ENCODE measurements at regions not wholly inside any gene's neighbourhood (a gene's known extent, or its start where the extent isn't known, plus 50 kb on each side); places are given as distances from the start of the nearest gene placed in this dataset.
"Not testable (repeated sequence)": the region's sequence is repeated elsewhere in the genome, so short reads cannot be mapped to it uniquely, and the experiment has no call there.

DNA sequence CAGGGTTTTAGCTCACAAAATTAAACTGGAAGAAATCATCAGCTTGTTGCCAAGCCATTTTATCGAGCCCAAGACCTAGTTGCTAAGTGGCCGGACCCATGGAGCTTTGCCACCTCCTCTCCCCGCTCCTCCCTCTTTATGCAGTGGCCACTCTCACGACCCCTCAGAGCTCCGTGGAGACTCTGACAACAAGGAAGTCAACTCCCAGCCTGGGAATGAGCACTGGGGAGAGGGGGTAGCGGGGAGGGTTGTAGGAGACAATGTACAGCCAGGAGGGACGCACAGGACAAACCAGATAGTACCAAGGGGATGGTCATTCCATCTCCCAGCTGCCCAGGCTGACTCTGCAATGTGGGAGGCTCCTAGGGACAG lies 250.9 kb downstream of the SIPA1L2 start:
- DNase-seq, result no peak

DNA sequence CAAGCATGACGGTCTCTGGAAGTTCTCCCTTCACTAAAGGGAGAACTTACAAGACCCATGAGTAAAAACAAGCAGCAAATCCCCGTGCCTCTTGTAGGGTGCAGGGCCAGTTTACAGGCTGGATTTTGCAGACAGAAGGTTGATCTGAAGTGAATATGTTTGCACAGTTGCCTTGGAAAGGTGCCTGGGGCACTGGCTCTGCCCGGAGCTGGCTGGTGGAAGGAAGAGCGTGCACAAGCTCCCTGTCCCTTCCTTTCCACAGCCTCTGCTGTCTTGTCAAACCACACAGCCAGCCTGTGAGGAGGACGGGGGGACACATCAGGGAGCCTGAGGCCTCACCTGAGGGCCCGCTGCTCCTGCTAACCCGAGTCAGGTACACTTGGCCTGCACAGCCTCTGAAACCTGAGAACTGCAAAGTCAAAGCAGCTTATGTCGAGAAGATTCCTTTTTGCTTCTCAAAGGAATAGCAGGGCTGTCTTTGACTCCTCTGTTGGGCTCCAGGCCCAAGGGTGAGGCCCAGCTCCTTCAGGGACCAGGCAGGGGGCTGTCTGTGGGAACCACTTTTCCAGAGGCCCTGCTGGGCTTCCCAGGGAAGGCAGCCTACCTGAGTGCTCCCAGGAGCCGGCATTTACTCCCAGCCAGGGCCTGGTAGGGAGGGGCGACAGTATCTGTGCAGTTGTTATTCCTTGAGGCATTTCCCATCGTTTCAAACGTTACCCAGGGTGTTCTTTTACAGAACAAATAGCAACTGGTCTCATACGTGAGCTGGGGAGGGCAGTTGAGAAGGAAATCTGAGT lies 251.5 kb downstream of the SIPA1L2 start:
- DNase-seq, result no peak

DNA sequence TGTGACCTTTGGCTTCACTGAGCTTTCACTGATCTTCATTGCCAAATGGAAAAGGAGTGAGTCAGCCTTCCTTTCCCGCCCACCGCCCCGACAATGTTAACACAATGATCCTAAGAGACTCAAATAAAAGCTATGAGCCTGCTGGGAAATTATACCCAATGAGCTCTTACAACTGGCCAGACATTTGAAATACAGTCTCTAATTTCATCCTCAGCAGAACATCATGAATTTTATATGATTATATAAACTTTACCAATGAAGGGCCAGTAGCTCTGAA lies 252.5 kb downstream of the SIPA1L2 start:
- no peak for DNase-seq

DNA sequence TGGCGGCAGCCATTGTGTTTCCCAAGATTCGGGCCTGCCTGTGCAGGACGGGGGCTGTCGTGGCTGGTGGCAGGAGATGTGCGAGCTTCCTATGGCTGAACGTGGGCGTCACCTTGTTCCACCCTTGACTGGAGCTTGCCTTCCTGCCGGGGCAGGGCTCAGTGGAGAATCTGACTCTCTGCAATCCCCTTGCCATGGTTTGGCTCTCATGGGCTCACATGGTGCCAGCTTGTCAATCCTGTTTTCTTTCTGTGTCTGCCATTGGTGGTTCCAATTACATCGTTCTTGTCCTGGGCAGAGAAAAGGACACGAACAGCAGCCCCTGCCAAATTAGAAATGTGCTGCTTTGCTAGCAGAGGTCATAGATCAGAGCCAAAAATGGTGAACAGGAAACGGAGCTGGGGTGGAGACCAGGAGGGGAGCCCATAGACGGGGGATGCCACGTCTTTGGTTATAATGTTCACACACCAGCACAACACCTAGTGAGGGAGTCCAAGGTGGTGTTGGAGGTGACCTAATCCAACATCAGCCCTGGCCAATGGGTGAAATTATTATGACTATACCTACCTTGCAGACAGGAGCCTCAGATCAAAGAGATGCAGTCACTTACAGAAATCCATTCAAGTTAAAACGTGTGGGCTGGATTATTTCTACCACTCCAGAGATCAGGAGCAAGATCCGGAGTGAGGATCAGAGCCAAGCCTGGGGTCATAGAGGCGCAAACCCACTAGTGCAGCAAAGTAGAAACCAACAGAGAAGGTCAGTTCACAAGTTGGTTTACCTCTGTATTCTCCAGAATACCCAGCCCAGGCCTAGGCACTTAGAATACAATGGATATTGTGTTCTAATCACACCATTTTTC lies 253.1 kb downstream of the SIPA1L2 start:
- no peak for DNase-seq

DNA sequence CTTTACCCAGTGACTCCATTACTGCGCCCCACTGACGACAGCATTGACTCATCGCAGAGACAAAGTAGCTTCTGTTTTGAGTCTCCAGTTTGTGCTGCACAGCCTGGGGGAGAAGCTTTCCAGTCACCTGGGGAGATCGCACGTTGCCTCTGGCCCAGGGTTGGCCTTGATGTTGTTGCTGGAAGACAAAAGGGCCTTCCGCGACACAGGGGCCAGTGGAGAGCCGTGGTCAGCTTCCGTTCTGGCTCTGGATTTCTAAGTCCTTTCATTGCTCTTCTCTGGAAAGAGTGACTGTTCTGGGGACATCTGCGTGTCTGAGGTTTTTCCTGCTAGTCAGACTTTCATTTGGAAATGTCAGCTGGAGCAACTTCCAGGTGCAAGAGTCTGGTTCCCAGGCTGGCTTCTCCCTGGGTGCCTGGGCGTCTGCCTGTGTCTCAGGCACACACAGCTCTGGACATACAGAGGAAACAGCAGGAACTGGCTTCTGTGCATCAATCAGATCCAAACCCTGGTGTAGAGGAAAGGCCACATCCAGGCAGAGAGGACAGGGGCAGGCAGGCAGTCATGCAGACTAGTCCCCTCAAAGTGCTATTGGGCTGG lies 257.0 kb downstream of the SIPA1L2 start:
- no peak for DNase-seq

DNA sequence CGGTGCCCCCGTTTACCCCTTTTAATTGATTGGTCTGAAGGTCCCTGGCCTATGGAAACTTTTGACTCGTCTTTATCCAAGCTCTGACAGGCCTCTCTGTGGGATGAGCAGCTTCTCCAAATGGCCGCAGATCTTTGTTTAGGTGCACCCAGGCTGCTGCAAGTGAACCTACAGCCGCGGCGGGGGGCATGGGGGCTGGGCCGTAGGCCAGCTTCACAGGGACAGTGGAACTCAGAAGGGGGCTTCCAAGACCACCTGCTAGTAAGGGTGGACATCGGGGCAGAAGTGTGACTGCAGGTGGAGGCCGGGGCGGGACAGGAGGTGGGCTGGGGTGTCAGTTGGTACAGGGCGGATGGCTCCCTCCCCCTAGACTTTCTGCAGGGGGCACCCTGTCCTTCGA lies 257.5 kb downstream of the SIPA1L2 start:
- no peak for DNase-seq

DNA sequence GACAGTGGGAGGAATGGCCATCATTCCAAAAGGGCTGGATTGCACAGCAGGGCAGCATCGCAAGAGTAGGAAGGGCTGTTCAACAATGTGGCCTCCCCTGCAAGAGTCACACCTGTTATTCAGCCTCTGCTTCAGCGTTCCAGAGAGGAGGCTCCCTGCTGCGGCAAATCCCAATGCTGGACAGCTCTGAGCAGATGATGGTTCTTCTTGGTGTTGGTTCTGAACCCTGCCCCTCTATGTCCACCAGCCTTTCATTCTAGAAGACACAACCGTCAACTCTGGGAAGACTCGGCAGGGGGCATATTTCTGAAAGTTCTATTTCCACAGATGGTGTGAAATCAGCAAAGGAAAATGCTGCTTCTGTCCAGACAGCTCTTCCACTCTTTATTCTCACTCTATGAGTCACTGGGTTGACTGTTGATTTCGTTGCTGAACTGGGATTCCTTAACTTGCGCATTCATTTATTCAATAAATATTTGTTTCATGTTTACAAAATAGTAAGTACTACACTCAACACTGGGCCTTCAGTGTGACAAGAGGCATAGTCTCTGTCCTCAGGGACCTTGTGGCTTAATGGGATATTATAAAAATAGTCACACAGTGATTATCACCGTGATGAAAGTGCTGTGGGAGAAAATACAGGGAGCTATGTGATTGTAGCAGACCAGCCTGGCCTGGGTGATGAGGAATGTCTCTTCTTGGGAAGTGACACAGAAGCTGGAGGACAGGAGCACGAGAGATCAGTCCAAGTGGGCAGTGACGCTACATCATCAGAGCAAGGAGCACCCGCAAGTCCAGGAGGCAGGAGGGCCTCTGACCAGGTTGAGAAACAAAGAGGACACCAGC lies 260.3 kb downstream of the SIPA1L2 start:
- DNase-seq, result no peak

DNA sequence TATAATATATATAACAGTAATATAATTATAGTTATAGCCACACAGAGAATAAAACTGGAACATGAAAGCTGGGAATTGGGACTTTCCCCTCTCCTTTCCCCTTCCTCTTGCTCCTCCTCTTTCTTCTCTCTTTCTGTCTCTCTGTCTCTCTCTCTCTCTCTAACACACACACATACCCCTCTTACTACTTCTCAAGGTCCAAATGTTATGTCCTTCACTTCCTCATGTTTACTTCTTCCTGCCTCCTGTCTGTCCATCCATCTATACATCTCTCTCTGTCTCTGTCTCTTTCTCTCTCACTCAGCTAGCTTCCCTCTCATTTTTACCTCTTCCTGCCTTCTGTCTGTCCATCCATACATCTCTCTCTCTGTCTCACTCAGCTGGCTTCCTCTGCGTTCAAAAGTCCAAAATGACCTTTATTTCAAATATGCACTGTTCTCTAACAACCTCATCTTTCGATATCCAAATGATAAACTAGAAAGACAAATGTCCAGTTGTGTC lies 261.1 kb downstream of the SIPA1L2 start:
- DNase-seq, result no peak

DNA sequence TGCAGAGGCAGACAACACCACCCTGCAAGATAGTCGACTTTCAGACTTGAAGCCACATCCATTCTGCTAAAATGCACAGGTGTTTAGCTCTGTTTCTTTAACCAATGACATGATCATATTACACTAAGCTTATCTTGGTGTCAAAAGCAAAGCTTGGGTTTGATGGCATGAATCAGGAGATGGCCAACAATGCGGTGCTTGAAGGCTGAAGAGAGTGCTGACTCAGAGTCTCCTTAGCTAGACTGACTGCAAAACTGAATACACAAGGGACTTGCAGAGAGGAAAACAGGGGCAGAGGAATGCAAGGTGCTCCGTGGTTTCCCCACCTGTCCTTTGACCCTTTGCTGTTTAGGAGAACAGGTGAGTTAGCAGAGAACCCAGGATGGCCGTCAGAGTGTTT lies 262.6 kb downstream of the SIPA1L2 start:
- no peak for DNase-seq

DNA sequence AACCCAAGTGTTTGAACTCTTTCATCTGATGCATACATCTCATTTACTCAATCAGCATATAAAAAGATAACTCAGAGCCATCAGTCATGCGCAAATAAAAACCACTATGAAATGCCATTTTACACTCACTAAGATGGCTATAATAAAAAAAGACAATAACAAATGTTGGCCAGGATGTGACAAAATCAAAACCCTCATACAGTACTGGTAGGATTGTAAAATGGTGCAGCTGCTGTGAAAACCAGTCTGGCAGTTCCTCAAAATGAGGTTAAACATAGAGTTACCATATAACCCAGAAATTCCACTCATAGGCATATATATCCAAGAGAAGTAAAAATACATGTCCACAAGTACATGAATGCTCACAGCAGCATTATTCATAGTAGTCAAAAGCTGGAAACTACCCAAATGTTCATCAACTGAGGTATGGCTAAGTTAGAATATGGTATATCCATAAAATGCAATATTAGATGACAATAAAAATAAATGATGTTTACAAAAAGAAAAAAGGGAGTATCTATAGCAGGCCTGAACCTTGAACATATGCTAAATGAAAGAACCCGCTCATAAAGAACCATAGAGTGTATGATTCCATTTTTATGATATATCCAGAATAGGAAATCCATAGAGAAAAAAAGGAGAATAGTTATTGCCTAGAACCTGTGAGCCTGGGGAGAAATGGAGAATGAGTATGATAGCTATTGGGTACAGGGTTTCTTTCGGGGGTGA lies 265.1 kb downstream of the SIPA1L2 start:
- no peak for DNase-seq

DNA sequence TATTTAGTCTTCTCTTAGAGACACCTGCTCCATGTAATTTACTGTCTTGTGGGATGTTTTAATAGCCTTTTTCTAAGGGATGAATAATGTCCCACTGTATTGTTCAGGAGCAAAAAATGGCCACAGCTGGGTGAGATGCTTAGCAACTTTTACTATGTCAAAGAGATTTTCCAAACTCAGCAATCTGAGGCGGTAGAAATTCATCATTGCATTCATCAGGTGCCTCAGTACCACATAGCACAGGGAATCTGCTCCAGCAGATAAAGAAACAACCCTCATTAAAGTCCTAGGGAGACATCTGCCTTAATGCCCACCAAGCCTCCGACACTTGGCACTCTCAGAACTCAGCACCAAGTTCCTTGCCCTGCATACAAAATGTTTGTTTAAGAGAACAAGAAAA lies 266.9 kb downstream of the SIPA1L2 start:
- DNase-seq, result no peak

DNA sequence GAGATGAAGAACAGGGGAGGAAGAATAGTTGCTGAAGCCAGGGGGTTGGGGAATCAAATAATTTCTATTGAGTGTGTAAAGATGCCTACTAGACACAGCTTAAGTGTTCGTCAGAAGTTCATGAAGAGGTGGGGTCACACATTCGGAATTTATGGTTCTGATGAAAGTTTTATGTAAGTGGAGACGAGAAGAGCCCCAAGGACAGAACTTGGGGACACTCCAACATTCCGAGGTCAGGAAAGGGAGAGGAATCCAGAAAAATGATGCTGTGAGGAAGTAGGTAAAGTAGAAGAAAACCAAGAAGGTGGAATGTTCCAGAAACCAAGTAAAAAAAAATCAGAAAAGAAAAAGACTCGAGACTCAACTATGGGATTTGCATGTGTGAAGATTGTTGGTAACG lies 272.5 kb downstream of the SIPA1L2 start:
- no peak for DNase-seq

DNA sequence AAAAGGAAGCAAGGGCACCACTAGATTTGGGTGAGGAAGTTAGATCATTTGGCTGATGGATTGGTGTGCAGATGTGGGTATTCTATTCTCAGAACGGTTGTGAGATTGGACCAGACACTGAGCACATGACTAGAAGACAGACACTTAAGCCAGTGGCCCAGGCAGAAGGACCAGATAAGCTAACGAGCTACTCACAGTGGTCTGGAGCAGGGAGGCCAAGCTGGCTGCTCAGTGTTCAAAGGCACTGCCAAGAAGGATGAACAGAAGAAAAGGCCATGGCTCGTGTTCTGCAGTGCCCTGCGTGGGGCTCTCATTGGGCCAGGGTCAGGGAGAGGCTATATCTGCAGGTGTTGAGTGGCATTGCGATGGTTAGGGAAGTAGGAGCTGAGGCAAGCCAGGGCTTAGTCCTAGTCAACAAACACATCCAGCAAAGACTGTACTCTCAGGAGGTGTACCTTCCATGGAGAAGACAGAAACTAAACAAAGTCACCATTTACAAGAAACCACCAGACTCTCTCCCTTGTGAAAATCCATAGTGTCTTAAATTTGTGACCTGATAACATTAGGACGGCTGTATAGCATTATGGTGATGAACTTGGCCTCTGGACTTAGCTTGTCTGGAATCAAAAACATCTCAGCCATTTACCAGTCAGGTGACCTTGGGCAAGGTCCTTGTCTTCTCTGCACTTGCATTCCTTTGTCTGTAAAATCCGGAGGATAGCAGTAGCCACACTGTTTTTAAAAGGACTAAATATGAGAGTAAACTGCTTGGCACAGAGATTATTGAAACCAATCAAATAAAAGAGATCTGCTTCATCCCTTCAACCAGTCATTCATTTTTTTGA lies 274.5 kb downstream of the SIPA1L2 start:
- no peak for DNase-seq

DNA sequence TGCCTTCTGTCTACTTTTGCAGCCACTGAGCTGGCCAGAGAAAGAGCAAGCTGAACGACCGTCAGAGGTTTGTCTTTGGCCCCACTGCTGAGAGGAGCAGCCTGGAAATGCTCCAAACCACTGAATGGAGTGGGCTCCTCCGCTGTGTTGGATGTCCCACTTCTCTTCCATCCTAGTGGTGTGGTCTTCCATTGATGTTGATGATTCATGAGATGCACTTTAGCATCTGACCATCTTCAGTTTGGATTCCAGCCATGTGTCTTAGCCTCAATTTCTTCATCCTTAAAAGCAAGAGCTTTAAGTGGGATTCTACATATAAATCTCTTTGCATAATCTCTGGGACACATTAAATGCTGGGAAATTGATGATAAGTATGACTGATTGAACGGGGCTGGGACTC lies 276.9 kb downstream of the SIPA1L2 start:
- no peak for DNase-seq

DNA sequence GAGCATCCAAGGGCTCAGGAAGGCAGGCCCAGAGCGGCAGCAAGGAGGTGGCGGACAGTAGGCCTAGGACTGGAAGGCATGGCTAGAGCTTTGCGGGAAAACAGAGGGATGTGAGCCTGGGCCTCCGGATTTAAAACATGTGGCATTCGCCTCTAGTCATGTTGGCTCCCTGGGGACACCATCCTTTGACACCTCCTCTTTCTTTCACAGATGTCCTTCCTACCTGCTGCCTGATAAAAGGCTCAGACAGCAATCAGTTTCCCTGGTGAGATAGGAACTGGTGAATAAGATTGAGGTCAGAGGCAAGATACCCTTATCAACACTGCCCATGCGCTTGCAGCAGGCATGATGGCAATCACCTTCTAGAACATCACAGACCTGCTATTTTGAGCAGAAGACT lies 277.6 kb downstream of the SIPA1L2 start:
- DNase-seq, result no peak

DNA sequence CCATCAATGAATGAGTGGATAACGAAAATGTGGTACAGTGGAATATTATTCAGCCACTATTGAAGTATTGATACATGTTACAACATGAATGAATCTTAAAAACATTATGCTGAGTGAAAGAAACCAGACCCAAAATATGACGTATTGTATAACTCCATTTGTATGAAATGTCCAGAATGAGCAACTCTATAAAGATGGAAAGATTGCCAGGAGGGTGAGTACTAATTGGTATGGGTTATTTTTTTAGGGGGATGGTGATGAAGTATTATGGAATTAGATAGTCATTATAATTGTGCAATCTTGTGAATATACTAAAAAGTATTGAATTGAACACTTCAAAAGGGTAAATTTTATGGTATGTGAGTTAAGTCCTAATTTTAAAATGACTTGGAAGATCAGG lies 278.6 kb downstream of the SIPA1L2 start:
- no peak for DNase-seq

DNA sequence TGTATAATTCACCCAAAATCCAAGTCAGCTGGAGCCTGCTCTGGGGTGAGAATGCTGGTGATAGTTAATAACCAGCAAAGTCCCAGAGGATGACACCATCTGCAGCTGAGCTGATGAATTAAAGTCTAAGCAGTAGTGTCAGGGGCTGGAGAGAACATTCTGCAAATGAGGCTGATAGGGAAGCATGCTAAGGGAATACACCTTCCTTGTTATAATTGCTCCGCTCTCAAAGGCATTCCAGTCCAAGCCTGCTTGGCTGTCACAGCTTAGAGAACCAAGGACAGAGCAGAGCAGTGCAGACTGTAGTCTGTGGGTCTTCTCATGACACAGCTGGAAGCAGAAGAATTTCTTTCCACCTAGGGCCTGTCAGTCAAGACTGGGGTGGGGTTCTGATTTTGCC lies 283.1 kb downstream of the SIPA1L2 start:
- no peak for DNase-seq

DNA sequence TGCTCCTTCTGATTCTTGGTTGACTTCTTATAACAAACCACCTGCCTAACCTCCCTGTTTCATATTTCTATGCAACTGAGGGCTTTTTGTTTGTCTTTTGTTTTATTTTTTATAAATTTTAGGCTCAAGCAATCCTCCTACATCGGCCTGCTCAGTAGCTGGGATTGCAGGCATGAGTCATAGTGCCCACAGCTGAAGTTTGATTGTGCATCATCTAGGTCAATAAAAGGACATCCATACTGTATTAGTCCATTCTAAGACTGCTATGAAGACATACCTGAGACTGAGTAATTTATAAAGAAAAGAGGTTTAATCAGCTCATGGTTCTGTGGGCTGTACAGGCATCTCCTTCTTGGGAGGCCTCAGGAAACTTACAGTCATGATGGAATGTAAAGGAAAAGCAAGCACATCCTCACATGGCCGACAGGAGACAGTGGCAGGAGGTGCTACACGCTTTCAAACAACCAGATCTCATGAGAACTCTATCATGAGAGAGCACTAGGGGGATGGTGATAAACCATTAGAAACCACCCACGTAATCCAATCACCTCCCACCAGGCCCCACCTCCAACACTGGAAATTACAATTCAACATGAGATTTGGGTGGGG lies 285.0 kb downstream of the SIPA1L2 start:
- no peak for DNase-seq

DNA sequence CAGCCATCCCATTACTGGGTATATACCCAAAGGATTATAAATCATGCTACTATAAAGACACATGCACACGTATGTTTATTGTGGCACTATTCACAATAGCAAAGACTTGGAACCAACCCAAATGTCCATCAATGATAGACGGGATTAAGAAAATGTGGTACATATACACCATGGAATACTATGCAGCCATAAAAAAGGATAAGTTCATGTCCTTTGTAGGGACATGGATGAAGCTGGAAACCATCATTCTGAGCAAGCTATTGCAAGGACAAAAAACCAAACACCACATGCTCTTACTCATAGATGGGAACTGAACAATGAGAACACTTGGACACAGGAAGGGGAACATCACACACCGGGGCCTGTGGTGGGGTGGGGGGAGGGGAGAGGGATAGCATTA lies 285.7 kb downstream of the SIPA1L2 start:
- not testable (repeated sequence) for DNase-seq

DNA sequence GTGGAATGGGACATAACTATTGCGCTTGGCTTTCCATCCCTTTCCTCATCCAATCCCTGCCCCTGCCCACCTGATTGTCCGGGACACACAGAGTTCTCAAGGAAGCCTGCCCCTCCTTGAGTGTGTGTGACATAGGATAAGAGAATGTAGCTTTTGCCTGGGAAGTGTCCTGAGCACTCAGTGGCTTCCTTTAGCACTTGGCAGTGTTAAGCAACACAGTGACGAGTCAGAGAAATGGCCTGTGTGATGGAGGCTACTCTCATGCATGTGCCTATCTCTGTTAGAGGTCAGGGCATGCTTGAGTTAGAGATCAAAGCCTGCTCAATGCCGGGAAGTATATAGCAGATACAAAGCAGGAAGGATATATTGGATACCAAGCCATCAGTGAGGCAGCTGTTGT lies 289.5 kb downstream of the SIPA1L2 start:
- DNase-seq, result no peak

DNA sequence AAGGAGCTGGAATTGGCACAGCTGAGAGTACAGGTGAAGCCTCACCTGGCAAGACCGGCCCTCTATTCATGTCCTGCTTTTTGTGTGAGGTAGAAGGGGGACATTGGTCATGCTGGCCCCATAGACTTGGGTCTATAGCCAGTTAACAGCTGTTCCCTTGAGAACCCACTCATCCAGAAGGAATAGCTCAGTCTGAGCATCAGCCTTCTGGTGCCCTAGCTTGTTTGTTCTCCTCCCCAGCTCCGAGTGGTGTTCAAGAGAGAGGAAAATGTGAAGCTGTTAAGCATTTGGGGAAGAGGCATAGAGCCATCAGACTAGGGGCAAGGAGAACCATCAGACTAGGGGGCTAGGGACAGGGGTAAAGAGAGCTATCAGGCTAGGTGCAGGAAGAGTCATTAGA lies 290.9 kb downstream of the SIPA1L2 start:
- no peak for DNase-seq
